K562 (cell line): ENCODE measurements at regions not wholly inside any gene's neighbourhood (a gene's known extent, or its start where the extent isn't known, plus 50 kb on each side); places are given as distances from the start of the nearest gene placed in this dataset.
A peak's percentile ranks its signal among the peaks of the same experiment; 100 is the strongest.
"Not testable (repeated sequence)": the region's sequence is repeated elsewhere in the genome, so short reads cannot be mapped to it uniquely, and the experiment has no call there.

ENCODE experiments used
- ATAC-seq: fragments of 200-7000 bp; cut with Tn5 transposase; 3 replicates; pipeline ENCODE4 v1.9.1; 2020; ENCODE audit warnings: moderate library complexity
- BruUV-seq: library from RNA; stranded (reverse); fragments of 400-500 nt; replicated peaks from 2 replicates; lab custom pipeline; 2021; lab: Mats Ljungman, UMichigan
- CTCF ChIA-PET: fragments of 300-600 bp; formaldehyde crosslinking; extraction: SDS; loops from one replicate; lab custom pipeline; 2021; ENCODE audit warnings: low intra/inter-chr PET ratio; lab: Yijun Ruan, JAX
- POLR2A ChIA-PET: fragments of 300-600, 350-650 bp; sonication (Branson Sonifier 250); formaldehyde crosslinking; extraction: SDS; loops from one replicate; lab custom pipeline; 2021; ENCODE audit warnings: antibody characterized with exemption, inconsistent platforms; lab: Yijun Ruan, JAX
- DNase-seq, 4 experiments: peaks; one replicate each; pipeline versions ENCODE4 v3.0.0 to v3.0.0-alpha.2; 2011 to 2018; ENCODE audit warnings: low spot score in 3 of 4, mixed read lengths in 3 of 4; ENCODE audit errors: extremely low read depth in 1 of 4
- FAIRE-seq: peaks from 2 replicates; lab custom pipeline; 2011; peaks lifted over from hg19 to GRCh38; lab: Jason Lieb, UNC
- H2AFZ ChIP-seq: 2 replicates; pipeline ENCODE4 v1.6.0; 2011; ENCODE audit warnings: low read depth, low read length, control low read depth, inconsistent platforms
- H3K27ac ChIP-seq: fragments of 200-600 bp; 3 replicates; pipeline ENCODE4 v1.8.0; 2011; ENCODE audit warnings: low read depth, mild to moderate bottlenecking, control low read depth, inconsistent platforms, low read length, moderate library complexity, mixed read lengths; ENCODE audit errors: extremely low read depth
- H3K27me3 ChIP-seq, 2 experiments: fragments of 300-600 bp in 1 of 2; 2 replicates in 1 of 2; 3 replicates in 1 of 2; pipeline versions ENCODE4 v1.6.0 to v1.8.0; 2011; ENCODE audit warnings: inconsistent platforms in 2 of 2, low read length in 2 of 2, mild to moderate bottlenecking in 1 of 2, mixed read lengths in 1 of 2, moderate library complexity in 1 of 2; ENCODE audit not compliant: control insufficient read depth in 2 of 2, insufficient read depth in 2 of 2
- H3K36me3 ChIP-seq: fragments of 300-600 bp; 3 replicates; pipeline ENCODE4 v1.8.0; 2011; ENCODE audit warnings: mild to moderate bottlenecking, low read length, inconsistent platforms; ENCODE audit not compliant: control insufficient read depth, insufficient read depth
- H3K4me1 ChIP-seq, 2 experiments: fragments of 200-600 bp in 1 of 2; replicated peaks in 1 of 2; 2 replicates in 1 of 2; 3 replicates in 1 of 2; pipeline versions ENCODE4 v1.5.1 to v1.8.0; 2011; ENCODE audit warnings: inconsistent platforms in 2 of 2, low read length in 2 of 2, mild to moderate bottlenecking in 1 of 2, mixed read lengths in 1 of 2, moderate library complexity in 1 of 2; ENCODE audit not compliant: control insufficient read depth in 2 of 2, insufficient read depth in 2 of 2
- H3K4me2 ChIP-seq: 2 replicates; pipeline ENCODE4 v1.6.1; 2011; ENCODE audit warnings: low read length, control low read depth, inconsistent platforms, mixed read lengths; ENCODE audit not compliant: insufficient read depth
- H3K4me3 ChIP-seq: fragments of 200-600 bp; sonication (generic), shearing (Covaris generic); 2 replicates; pipeline ENCODE4 v1.5.1; 2016; ENCODE audit warnings: control low read depth, inconsistent platforms
- H3K79me2 ChIP-seq: fragments of 200-600 bp; 3 replicates; pipeline ENCODE4 v1.8.0; 2011; ENCODE audit warnings: low read length, inconsistent platforms; ENCODE audit not compliant: control insufficient read depth, insufficient read depth
- H3K9ac ChIP-seq, 2 experiments: 2 replicates each; pipeline versions ENCODE4 v1.6.0 to v1.6.1; 2011; ENCODE audit warnings: low read depth in 2 of 2, low read length in 2 of 2, control low read depth in 1 of 2, inconsistent platforms in 1 of 2, mild to moderate bottlenecking in 1 of 2, mixed read lengths in 1 of 2; ENCODE audit not compliant: insufficient read depth in 1 of 2
- H3K9me1 ChIP-seq: one replicate; pipeline ENCODE4 v1.6.0; 2011; ENCODE audit warnings: inconsistent platforms, mild to moderate bottlenecking, low read length, moderate library complexity; ENCODE audit not compliant: control insufficient read depth, insufficient read depth
- H3K9me3 ChIP-seq: replicated peaks from 2 replicates; pipeline ENCODE4 v1.5.1; 2011; ENCODE audit warnings: low read depth, low read length, inconsistent platforms; ENCODE audit not compliant: control insufficient read depth, insufficient read depth
- H4K20me1 ChIP-seq: replicated peaks from 2 replicates; pipeline ENCODE4 v1.6.1; 2011; ENCODE audit warnings: low read length, inconsistent platforms, mixed read lengths; ENCODE audit not compliant: control insufficient read depth, insufficient read depth
- CTCF ChIP-seq, 3 experiments: IDR thresholded peaks in 2 of 3; conservative IDR thresholded peaks in 1 of 3; 2 replicates each; pipeline ENCODE4 v1.5.1; 2011 to 2012; ENCODE audit warnings: low read length in 3 of 3, mild to moderate bottlenecking in 3 of 3, control low read depth in 2 of 3, improper control_type of control experiment in 1 of 3, inconsistent platforms in 1 of 3, low read depth in 1 of 3, mixed read lengths in 1 of 3, moderate library complexity in 1 of 3; ENCODE audit not compliant: insufficient read depth in 2 of 3
- MECOM ChIP-seq: fragments of 250-450 bp; sonication (Bioruptor Pico); IDR thresholded peaks from 2 replicates; pipeline ENCODE4 v1.8.0; 2022; ENCODE audit warnings: inconsistent platforms
- MED1 ChIP-seq: sonication (generic); formaldehyde crosslinking; IDR thresholded peaks from 2 replicates; pipeline ENCODE4 v1.8.1; 2023; ENCODE audit warnings: missing genetic modification reagents, borderline replicate concordance
- RAD21 ChIP-seq, 2 experiments: fragments of 250-450 bp in 1 of 2; fragments of 450-650 bp in 1 of 2; sonication (Bioruptor Pico) in 1 of 2; formaldehyde crosslinking in 1 of 2; IDR thresholded peaks in 1 of 2; conservative IDR thresholded peaks in 1 of 2; 2 replicates each; pipeline versions ENCODE4 v1.4.0 to v1.8.0; 2020 to 2022; ENCODE audit warnings: mild to moderate bottlenecking in 2 of 2, moderate library complexity in 1 of 2
- WGBS: fragments of 100-300 bp; shearing (Covaris generic); methylation state at CpG from one replicate; pipeline ENCODE4 v1.1.6; 2016; ENCODE audit warnings: low coverage, mixed read lengths; ENCODE audit not compliant: insufficient coverage; ENCODE audit errors: missing lambda C conversion rate; 5-methylcytosine and 5-hydroxymethylcytosine counted together
- in situ Hi-C: fragments of 300-500 bp; cut with MboI; formaldehyde crosslinking; loops from 4 replicates; pipeline ENCODE4 v1.15.0; 2018; ENCODE audit warnings: inconsistent platforms, mixed read lengths
- intact Hi-C: fragments of 100-400 bp; cut with micrococcal nuclease; formaldehyde crosslinking; loops from 2 replicates; pipeline ENCODE4 v1.14.2; 2022

- peak; percentile 45 to 74 (median 60) for TF ChIP-seq CTCF (IDR thresholded peaks at IDR 0.05 in 2 of 3, conservative IDR thresholded peaks at IDR 0.05 in 1 of 3; ENCODE audit: insufficient read depth in 2 of 3, low read depth in 1 of 3, low read length in 3 of 3)
- no peak for TF ChIP-seq MED1 (CRISPR knock-in tag)
- 0 out of 2 replicates have a peak, but pooled peaks have one; percentile 49 for TF ChIP-seq MECOM
- TF ChIP-seq RAD21 (CRISPR knock-in tag; conservative IDR thresholded peaks at IDR 0.05 in 1 of 2, IDR thresholded peaks at IDR 0.05 in 1 of 2) = peak; percentile 76 to 82
Measured at GRCh38 chr10:64430690-64431323, 909.6 kb downstream of the REEP3 start (continued).

GRCh38 chr10:64441872-64442271, 920.7 kb downstream of the REEP3 start:
- H3K4me1 ChIP-seq, DNase-seq, ATAC-seq, H3K9me1 ChIP-seq, H3K9me3 ChIP-seq, H3K4me2 ChIP-seq, H3K27ac ChIP-seq, H4K20me1 ChIP-seq, in situ Hi-C loops, intact Hi-C loops, BruUV-seq, H3K27me3 ChIP-seq, H3K79me2 ChIP-seq, H3K9ac ChIP-seq, H3K36me3 ChIP-seq, CTCF ChIA-PET, POLR2A ChIA-PET, H2AFZ ChIP-seq, H3K4me3 ChIP-seq, FAIRE-seq: not testable (repeated sequence)
- 46% methylated on average over 14 of the region's 14 CpGs for WGBS
